H7 (cell line): ENCODE measurements at regions not wholly inside any gene's neighbourhood (a gene's known extent, or its start where the extent isn't known, plus 50 kb on each side); places are given as distances from the start of the nearest gene placed in this dataset.
"Not testable (repeated sequence)": the region's sequence is repeated elsewhere in the genome, so short reads cannot be mapped to it uniquely, and the experiment has no call there.

Experiments used
- DNase-seq: peaks from one replicate; pipeline ENCODE4 v3.0.0; 2012
- H3K27me3 ChIP-seq: 2 replicates; pipeline ENCODE4 v1.6.0; 2011; ENCODE audit warnings: mild to moderate bottlenecking, low read length; ENCODE audit not compliant: control insufficient read depth, insufficient read depth
- H3K36me3 ChIP-seq: replicated peaks from 2 replicates; pipeline ENCODE4 v1.5.1; 2011; ENCODE audit warnings: low read length; ENCODE audit not compliant: control insufficient read depth, insufficient read depth
- H3K4me3 ChIP-seq: 2 replicates; pipeline ENCODE4 v1.5.1; 2011; ENCODE audit warnings: low read depth, mild to moderate bottlenecking, control low read depth, low read length, moderate library complexity; ENCODE audit not compliant: insufficient read depth

DNA sequence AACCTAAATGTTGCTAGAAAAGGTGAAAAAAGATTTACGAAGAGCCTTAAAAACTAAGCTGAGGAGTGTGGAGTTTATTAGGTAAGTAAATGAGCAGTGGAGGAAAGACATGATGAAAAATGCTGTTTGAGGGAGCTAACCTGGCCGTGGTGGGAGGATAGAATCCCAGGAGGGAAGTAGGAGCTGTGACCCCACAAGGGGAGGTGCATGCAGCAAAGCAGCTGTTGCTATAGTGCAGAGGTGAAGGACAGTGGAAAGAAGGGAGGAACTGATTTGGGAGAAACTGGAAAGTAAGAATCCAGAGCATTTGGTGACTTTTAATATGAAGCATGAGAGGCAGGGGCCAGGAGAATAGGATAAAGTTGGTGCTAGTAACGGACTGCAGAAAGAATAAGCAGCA, 271.7 kb upstream of the ADGRL2 start:
- H3K36me3 ChIP-seq: no peaks in the 10 kb centered on the region
- no peaks in the 10 kb centered on the region for H3K27me3 ChIP-seq
- DNase-seq: peak; percentile 19
- H3K4me3 ChIP-seq: no peak overlapping the region

- Histone ChIP-seq H3K27me3 (no peaks in the 10 kb centered on the region), H3K4me3 (no peak overlapping the region), H3K36me3 (no peaks in the 10 kb centered on the region)
- DNase-seq: no peak
These were observed 275.6 kb upstream of the ADGRL2 start for GRCh38 chr1:81525085-81525484.

GRCh38 chr1:81519987-81520386, 280.7 kb upstream of the ADGRL2 start:
- Histone ChIP-seq H3K4me3 (no peak overlapping the region), H3K27me3 (no peaks in the 10 kb centered on the region), H3K36me3 (no peaks in the 10 kb centered on the region)
- DNase-seq: no peak

DNA sequence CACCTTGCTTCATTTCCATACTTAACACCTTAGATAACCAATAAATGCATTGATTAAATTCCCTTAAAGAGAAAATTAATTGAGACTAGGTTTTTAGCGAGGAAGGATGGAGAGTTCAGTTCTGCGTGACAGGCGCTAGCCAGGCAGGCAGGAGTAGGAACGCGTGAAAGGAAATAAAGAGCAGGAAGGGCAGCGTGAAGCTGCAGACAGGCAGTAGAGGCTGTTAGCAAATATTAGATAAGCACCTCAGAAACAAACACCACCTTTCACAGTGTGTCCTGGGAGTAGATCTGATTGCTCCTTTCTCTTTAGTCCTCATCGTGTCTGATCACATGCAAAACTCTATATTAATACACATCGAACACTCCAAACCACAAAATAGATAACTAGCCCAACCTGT, 282.7 kb upstream of the ADGRL2 start:
- no peaks in the 10 kb centered on the region for H3K36me3 ChIP-seq
- no peak overlapping the region for H3K4me3 ChIP-seq
- H3K27me3 ChIP-seq: no peaks in the 10 kb centered on the region
- DNase-seq: no peak

DNA sequence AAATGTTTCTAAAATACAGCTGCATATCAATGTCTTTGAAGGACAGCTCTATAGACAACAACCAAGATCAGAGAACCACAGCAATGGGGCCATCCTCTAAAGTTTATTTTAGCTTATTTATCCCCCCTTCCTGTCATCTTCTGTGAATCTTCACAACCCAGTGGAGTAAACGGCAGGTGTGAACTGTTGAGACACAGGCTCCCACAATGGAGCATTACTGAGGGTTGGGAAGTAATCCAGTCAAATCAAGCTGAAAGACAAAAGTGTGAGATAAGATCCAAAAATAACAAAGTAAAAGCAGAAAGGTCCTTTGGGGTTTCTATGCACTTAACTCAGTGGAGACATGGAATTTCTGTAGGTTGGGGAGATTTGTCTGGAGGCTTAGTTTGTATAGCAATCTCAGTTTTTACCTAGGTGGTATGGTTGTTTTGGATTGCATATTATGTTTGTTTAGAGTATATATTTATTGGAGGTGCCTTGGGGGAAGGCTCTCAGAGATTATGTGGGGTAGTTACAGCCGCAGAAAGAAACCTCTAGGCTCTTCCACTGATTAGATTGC, 286.9 kb upstream of the ADGRL2 start:
- no peak for DNase-seq
- Histone ChIP-seq H3K4me3 (no peak overlapping the region), H3K36me3 (no peaks in the 10 kb centered on the region), H3K27me3 (no peaks in the 10 kb centered on the region)

DNA sequence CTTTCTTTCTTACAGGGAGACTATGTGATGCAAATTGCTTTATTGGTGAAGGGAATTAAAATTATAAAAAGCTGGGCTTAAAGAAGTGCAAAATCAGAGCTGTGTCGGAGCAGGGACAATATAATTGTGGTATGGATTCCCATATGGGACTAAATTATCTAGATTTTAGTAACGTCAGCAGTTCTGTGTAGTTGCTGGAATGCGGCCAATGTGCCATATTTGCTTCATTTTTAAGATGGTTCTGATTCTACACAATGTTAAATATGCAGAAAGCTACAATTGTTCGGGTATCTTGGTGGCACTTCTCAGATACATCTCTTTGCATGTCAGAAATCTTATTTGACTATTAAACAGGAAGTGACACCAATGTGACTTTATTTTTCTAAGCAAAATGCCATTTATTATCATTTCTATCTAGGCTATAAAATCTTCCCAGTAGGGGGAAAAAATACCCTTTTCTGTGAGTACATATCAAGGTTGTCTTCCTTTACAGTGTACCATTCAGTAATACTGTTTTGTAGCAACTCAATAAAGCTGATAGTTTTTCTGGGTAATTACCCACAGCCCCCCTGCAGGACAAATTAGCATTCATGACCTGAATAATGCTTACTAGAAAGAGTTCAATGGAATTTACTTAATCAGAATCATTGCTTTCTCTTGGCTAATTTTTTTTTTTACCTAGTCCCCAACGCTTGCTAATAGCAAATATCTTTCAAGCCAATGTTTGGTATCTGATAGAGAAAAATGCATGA, 288.3 kb upstream of the ADGRL2 start:
- H3K36me3 ChIP-seq: no peaks in the 10 kb centered on the region
- H3K27me3 ChIP-seq: no peaks in the 10 kb centered on the region
- H3K4me3 ChIP-seq: no peak overlapping the region
- no peak for DNase-seq

- Histone ChIP-seq H3K36me3 (no peaks in the 10 kb centered on the region), H3K27me3 (no peaks in the 10 kb centered on the region), H3K4me3 (no peak overlapping the region)
- no peak for DNase-seq
These were observed 289.5 kb upstream of the ADGRL2 start for GRCh38 chr1:81511281-81511680.

- no peak overlapping the region for H3K4me3 ChIP-seq
- H3K36me3 ChIP-seq: no peaks in the 10 kb centered on the region
- no peaks in the 10 kb centered on the region for H3K27me3 ChIP-seq
- DNase-seq: no peak
These were observed 290.0 kb upstream of the ADGRL2 start for GRCh38 chr1:81510701-81511100.

- Histone ChIP-seq H3K36me3 (no peaks in the 10 kb centered on the region), H3K4me3 (no peak overlapping the region), H3K27me3 (no peaks in the 10 kb centered on the region)
- DNase-seq: peak; percentile 18
These were observed 291.1 kb upstream of the ADGRL2 start for GRCh38 chr1:81509594-81509993.

- no peak for DNase-seq
- no peak overlapping the region for H3K4me3 ChIP-seq
These were observed 294.0 kb upstream of the ADGRL2 start for GRCh38 chr1:81506699-81507098.

GRCh38 chr1:81505831-81506230, 294.9 kb upstream of the ADGRL2 start:
- Histone ChIP-seq H3K27me3 (no peaks in the 10 kb centered on the region), H3K4me3 (no peak overlapping the region), H3K36me3 (no peaks in the 10 kb centered on the region)
- DNase-seq: no peak

More at GRCh38 chr1:81506699-81507098, 294.0 kb upstream of the ADGRL2 start:
- no peaks in the 10 kb centered on the region for H3K27me3 ChIP-seq
- no peaks in the 10 kb centered on the region for H3K36me3 ChIP-seq

DNA sequence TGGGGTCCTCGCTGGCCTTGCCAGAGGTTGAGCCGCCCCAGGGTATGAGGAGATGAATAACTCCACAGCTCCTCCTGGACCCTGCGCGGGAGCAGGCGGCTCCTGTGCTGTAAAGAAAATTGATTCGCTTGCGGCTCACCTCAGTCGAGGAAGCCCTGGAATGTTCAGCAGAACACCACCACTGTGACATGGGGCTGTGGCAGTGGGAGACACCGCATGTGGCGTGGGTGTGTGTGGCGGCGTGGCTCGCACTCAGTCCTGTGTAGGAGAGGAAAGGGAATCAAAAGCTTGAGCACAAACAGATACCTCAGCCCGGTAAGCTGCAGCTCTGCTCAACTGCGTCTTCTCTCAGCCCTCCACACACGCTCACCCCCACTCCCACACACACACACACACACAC, 295.9 kb upstream of the ADGRL2 start:
- not testable (repeated sequence) for H3K27me3 ChIP-seq, DNase-seq, H3K36me3 ChIP-seq, H3K4me3 ChIP-seq

DNA sequence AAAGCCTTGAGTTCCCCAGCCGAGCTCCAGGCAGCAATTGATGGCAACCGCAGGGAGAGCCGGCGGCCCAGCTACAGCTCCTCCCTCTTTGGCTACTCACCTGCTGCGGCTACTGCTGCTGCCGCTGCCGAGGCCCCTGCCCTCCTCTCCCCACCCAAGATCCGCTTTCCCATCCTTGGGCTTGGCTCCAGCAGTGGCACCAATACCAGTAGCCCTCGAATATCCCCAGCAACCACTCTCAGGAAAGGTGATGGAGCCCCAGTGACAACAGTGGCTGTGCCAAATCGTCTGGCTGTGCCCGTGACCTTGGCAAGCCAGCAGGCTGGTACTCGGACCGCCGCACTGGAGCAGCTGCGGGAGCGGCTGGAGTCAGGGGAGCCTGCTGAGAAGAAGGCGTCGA, 298.0 kb upstream of the ADGRL2 start:
- not testable (repeated sequence) for DNase-seq, H3K27me3 ChIP-seq, H3K4me3 ChIP-seq, H3K36me3 ChIP-seq

DNA sequence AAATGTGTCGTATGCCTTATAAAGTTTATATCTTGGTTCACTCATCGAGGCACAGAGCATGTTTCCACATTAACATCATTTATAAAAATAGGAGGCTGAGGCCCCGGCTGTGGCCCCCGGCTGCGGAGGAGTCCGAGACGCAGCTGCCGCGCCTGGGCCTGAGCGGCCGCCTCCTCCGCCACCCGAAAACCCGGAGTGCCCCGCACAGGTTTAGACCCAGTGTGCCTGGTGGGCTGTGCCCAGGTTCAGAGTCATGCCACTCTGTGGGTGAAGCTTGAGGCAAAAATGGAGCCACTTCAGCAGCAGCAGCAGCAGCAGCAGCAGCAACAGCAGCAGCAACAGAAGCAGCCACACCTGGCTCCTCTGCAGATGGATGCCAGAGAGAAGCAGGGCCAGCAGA, 299.2 kb upstream of the ADGRL2 start:
- not testable (repeated sequence) for H3K36me3 ChIP-seq, DNase-seq, H3K4me3 ChIP-seq, H3K27me3 ChIP-seq

DNA sequence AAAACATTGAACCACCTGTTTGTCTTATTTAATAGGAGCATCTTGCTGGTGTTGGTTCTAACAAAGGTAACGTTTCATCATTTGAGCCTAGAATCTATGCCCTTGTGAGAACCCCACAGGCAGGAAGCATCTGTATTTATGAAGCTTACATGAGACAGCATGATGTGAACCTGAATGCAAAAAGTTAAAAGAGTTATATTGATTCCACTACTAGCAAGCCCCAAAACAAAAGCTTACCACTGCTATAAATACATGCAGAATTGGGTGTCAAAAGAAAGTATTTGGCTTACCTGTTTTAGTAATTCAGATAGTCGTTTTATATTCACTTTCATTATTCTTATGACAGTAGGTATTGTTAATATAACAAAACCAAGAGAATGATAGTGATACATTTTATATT, 301.2 kb upstream of the ADGRL2 start:
- Histone ChIP-seq H3K27me3 (no peaks in the 10 kb centered on the region), H3K4me3 (no peak overlapping the region), H3K36me3 (no peaks in the 10 kb centered on the region)
- DNase-seq: no peak
